ENCODE measurements at regions not wholly inside any gene's neighbourhood (a gene's known extent, or its start where the extent isn't known, plus 50 kb on each side); places are given as distances from the start of the nearest gene placed in this dataset.

- TF ChIP-seq, protein P1, sequence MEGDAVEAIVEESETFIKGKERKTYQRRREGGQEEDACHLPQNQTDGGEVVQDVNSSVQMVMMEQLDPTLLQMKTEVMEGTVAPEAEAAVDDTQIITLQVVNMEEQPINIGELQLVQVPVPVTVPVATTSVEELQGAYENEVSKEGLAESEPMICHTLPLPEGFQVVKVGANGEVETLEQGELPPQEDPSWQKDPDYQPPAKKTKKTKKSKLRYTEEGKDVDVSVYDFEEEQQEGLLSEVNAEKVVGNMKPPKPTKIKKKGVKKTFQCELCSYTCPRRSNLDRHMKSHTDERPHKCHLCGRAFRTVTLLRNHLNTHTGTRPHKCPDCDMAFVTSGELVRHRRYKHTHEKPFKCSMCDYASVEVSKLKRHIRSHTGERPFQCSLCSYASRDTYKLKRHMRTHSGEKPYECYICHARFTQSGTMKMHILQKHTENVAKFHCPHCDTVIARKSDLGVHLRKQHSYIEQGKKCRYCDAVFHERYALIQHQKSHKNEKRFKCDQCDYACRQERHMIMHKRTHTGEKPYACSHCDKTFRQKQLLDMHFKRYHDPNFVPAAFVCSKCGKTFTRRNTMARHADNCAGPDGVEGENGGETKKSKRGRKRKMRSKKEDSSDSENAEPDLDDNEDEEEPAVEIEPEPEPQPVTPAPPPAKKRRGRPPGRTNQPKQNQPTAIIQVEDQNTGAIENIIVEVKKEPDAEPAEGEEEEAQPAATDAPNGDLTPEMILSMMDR (IDR thresholded peaks at IDR 0.05; ENCODE audit: low read depth, low read length, poor library complexity, severe bottlenecking), result no peak
- no peak for TF ChIP-seq EZH2phosphoT487 (IDR thresholded peaks at IDR 0.05; ENCODE audit: borderline replicate concordance, low read length)
Observed at GRCh38 chr1:60678802-60679201, 403.6 kb upstream of the NFIA start.

Data from DOHH2 (cell line).